H1 (cell line): ENCODE measurements at regions not wholly inside any gene's neighbourhood (a gene's known extent, or its start where the extent isn't known, plus 50 kb on each side); places are given as distances from the start of the nearest gene placed in this dataset.

ENCODE experiments used
- CTBP2 ChIP-seq: IDR thresholded peaks from 2 replicates; pipeline ENCODE4 v1.7.0; 2011; ENCODE audit warnings: borderline replicate concordance, mild to moderate bottlenecking, moderate library complexity, mixed read lengths, low read length; ENCODE audit not compliant: insufficient read depth, insufficient read length
- EZH2 ChIP-seq: fragments of 200-600 bp; sonication (generic); IDR thresholded peaks from 2 replicates; pipeline ENCODE4 v1.7.1; 2012; ENCODE audit warnings: low read depth, mild to moderate bottlenecking, moderate library complexity, low read length, inconsistent platforms; ENCODE audit not compliant: severe bottlenecking
- KDM1A ChIP-seq: fragments of 200-600, 300-600 bp; sonication (generic); IDR thresholded peaks from 2 replicates; pipeline ENCODE4 v1.7.1; 2016; ENCODE audit warnings: mild to moderate bottlenecking, low read length, borderline replicate concordance
- PHF8 ChIP-seq: fragments of 200-600 bp; sonication (generic); conservative IDR thresholded peaks from 2 replicates; pipeline ENCODE4 v1.7.1; 2012; ENCODE audit warnings: low read depth, mild to moderate bottlenecking, inconsistent platforms, low read length, moderate library complexity
- POLR2A ChIP-seq, 2 experiments: IDR thresholded peaks; 1 replicate in 1 of 2; 2 replicates in 1 of 2; pipeline ENCODE4 v1.6.1; 2011; ENCODE audit warnings: low read depth in 2 of 2, low read length in 2 of 2, mild to moderate bottlenecking in 2 of 2; ENCODE audit errors: control extremely low read depth in 1 of 2
- POU5F1 ChIP-seq: IDR thresholded peaks from 2 replicates; pipeline ENCODE4 v1.6.1; 2011; ENCODE audit warnings: low read depth, mild to moderate bottlenecking, low read length, moderate library complexity
- RFX5 ChIP-seq: IDR thresholded peaks from 2 replicates; pipeline ENCODE4 v1.6.1; 2011; ENCODE audit warnings: low read depth, low read length, improper control_type of control experiment, borderline replicate concordance
- SRF ChIP-seq: IDR thresholded peaks from 2 replicates; pipeline ENCODE4 v1.6.1; 2011; ENCODE audit warnings: mild to moderate bottlenecking, low read depth, low read length, moderate library complexity
- TF ChIP-seq, protein P1 (sequence below), 3 experiments: IDR thresholded peaks; 1 replicate in 2 of 3; 2 replicates in 1 of 3; pipeline versions ENCODE4 v1.5.1 to v1.6.1; 2011; ENCODE audit warnings: low read length in 3 of 3, mild to moderate bottlenecking in 3 of 3, inconsistent platforms in 2 of 3, low read depth in 1 of 3, moderate library complexity in 1 of 3; ENCODE audit not compliant: insufficient read depth in 1 of 3; ENCODE audit errors: control extremely low read depth in 1 of 3
- TF ChIP-seq, protein P2 (sequence below): IDR thresholded peaks from 2 replicates; pipeline ENCODE4 v1.6.1; 2011; ENCODE audit warnings: low read length, improper control_type of control experiment
- TF ChIP-seq, protein P3 (sequence below): IDR thresholded peaks from 2 replicates; pipeline ENCODE4 v1.6.1; 2011; ENCODE audit warnings: low read depth, mild to moderate bottlenecking, low read length; ENCODE audit not compliant: insufficient read depth

DNA sequence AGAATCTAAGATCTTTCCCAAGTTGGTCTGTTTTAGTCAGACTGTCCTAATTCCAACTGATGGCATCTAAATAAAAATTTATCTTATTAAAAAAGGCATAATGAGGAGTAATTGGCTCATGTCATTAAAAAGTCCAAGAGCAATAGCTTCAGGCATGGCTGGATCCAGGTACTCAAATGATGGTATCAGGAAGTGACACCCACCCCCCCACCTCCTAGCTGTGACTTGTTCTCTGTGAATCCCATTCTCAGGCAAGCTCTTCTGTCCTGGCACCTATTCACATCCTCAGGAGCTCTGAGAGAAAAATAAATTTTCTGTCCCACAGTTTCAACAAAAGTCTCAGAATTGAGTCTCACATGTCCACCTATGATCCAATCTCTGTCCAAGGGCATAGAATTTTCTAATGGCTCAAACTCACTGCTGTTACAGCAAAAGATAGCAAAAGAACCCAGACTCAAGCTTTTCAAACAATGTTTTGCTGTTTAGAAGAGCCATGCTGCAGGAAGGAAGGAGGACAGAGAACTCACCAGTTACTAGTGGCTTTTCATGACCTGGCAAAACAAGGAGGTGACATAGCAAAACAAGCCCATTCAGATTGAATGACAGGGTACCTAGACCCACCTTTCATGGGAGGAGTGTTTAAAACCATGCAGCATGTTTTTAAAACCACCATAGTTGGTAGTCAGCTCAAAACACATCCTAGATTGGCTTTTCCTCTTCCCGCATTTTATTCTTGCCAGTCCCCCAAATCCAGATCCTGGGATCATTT is 496.1 kb downstream of the PREX1 start:
- TF ChIP-seq, protein P1, sequence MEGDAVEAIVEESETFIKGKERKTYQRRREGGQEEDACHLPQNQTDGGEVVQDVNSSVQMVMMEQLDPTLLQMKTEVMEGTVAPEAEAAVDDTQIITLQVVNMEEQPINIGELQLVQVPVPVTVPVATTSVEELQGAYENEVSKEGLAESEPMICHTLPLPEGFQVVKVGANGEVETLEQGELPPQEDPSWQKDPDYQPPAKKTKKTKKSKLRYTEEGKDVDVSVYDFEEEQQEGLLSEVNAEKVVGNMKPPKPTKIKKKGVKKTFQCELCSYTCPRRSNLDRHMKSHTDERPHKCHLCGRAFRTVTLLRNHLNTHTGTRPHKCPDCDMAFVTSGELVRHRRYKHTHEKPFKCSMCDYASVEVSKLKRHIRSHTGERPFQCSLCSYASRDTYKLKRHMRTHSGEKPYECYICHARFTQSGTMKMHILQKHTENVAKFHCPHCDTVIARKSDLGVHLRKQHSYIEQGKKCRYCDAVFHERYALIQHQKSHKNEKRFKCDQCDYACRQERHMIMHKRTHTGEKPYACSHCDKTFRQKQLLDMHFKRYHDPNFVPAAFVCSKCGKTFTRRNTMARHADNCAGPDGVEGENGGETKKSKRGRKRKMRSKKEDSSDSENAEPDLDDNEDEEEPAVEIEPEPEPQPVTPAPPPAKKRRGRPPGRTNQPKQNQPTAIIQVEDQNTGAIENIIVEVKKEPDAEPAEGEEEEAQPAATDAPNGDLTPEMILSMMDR (IDR thresholded peaks at IDR 0.05; ENCODE audit: control extremely low read depth in 1 of 3, insufficient read depth in 1 of 3, low read depth in 1 of 3, low read length in 3 of 3), result no peak
- TF ChIP-seq POLR2A (IDR thresholded peaks at IDR 0.05; ENCODE audit: control extremely low read depth in 1 of 2, low read depth in 2 of 2, low read length in 2 of 2) (no peak), RFX5 (no peak), KDM1A (no peak), POU5F1 (no peak), EZH2 (no peak), CTBP2 (no peak), PHF8 (no peak), SRF (no peak)
- TF ChIP-seq, protein P2, sequence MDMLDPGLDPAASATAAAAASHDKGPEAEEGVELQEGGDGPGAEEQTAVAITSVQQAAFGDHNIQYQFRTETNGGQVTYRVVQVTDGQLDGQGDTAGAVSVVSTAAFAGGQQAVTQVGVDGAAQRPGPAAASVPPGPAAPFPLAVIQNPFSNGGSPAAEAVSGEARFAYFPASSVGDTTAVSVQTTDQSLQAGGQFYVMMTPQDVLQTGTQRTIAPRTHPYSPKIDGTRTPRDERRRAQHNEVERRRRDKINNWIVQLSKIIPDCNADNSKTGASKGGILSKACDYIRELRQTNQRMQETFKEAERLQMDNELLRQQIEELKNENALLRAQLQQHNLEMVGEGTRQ, result no peak
- TF ChIP-seq, protein P3, sequence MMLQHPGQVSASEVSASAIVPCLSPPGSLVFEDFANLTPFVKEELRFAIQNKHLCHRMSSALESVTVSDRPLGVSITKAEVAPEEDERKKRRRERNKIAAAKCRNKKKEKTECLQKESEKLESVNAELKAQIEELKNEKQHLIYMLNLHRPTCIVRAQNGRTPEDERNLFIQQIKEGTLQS, result no peak
